PC-3 (cell line): ENCODE measurements at regions not wholly inside any gene's neighbourhood (a gene's known extent, or its start where the extent isn't known, plus 50 kb on each side); places are given as distances from the start of the nearest gene placed in this dataset.

Experiments
- ATAC-seq: fragments of 200-7000 bp; cut with Tn5 transposase; 2 replicates; pipeline ENCODE4 v1.9.1; 2020; ENCODE audit warnings: mild to moderate bottlenecking, moderate library complexity
- BruUV-seq: library from RNA; stranded (reverse); fragments of 400-500 nt; replicated peaks from 2 replicates; lab custom pipeline; 2021; lab: Mats Ljungman, UMichigan
- CTCF ChIA-PET: fragments of 300-600 bp; sonication (Branson Sonifier 250); formaldehyde crosslinking; loops from one replicate; lab custom pipeline; 2022; ENCODE audit warnings: antibody characterized with exemption; lab: Charles Lee
- POLR2A ChIA-PET: fragments of 300-600 bp; sonication (Branson Sonifier 250); formaldehyde crosslinking; loops from one replicate; lab custom pipeline; 2022; ENCODE audit warnings: antibody characterized with exemption; ENCODE audit not compliant: unreplicated experiment; lab: Charles Lee
- DNase-seq: peaks from one replicate; pipeline ENCODE4 v3.0.0-alpha.2; 2015
- H2AFZ ChIP-seq: fragments of 300-600 bp; sonication (generic); 2 replicates; pipeline ENCODE4 v1.6.0; 2016; ENCODE audit warnings: antibody characterized with exemption, low read length
- H3F3A ChIP-seq: fragments of 300-600 bp; sonication (generic); one replicate; pipeline ENCODE4 v1.6.0; 2017; ENCODE audit warnings: antibody characterized with exemption, low read length, control low read depth, mild to moderate bottlenecking; ENCODE audit not compliant: unreplicated experiment
- H3K27ac ChIP-seq: fragments of 300-600 bp; sonication (generic); 2 replicates; pipeline ENCODE4 v1.5.1; 2016; ENCODE audit warnings: mild to moderate bottlenecking, low read length
- H3K27me3 ChIP-seq: fragments of 300-600 bp; sonication (generic); 2 replicates; pipeline ENCODE4 v1.6.1; 2016; ENCODE audit warnings: low read length, mixed read lengths
- H3K36me3 ChIP-seq: fragments of 300-600 bp; sonication (generic); 2 replicates; pipeline ENCODE4 v1.6.1; 2016; ENCODE audit warnings: low read depth, mixed run types, low read length, mixed read lengths
- H3K4me1 ChIP-seq: fragments of 300-600 bp; sonication (generic); 2 replicates; pipeline ENCODE4 v1.5.1; 2016; ENCODE audit warnings: low read length; ENCODE audit not compliant: insufficient read depth
- H3K4me2 ChIP-seq: fragments of 300-600 bp; sonication (generic); 2 replicates; pipeline ENCODE4 v1.6.0; 2016; ENCODE audit warnings: low read length
- H3K4me3 ChIP-seq: fragments of 300-600 bp; sonication (generic); 2 replicates; pipeline ENCODE4 v1.5.1; 2016; ENCODE audit warnings: mild to moderate bottlenecking, low read length, mixed read lengths
- H3K79me2 ChIP-seq: fragments of 300-600 bp; sonication (generic); 2 replicates; pipeline ENCODE4 v1.6.1; 2017; ENCODE audit warnings: low read length, mixed read lengths
- H3K9ac ChIP-seq: fragments of 300-600 bp; sonication (generic); 2 replicates; pipeline ENCODE4 v1.6.0; 2016; ENCODE audit warnings: mild to moderate bottlenecking, low read length
- H3K9me2 ChIP-seq: fragments of 300-600 bp; sonication (generic); replicated peaks from 2 replicates; pipeline ENCODE4 v1.6.1; 2016; ENCODE audit warnings: mixed run types, low read length, mixed read lengths
- H3K9me3 ChIP-seq: fragments of 300-600 bp; sonication (generic); 2 replicates; pipeline ENCODE4 v1.6.1; 2016; ENCODE audit warnings: low read length, mixed read lengths
- H4K20me1 ChIP-seq: fragments of 300-600 bp; sonication (generic); 2 replicates; pipeline ENCODE4 v1.6.1; 2016; ENCODE audit warnings: low read length, mixed read lengths
- CTCF ChIP-seq: fragments of 300-600 bp; sonication (generic); conservative IDR thresholded peaks from 2 replicates; pipeline ENCODE4 v1.5.1; 2017; ENCODE audit warnings: antibody characterized with exemption, low read depth, mild to moderate bottlenecking, low read length
- EZH2 ChIP-seq: fragments of 300-600 bp; sonication (generic); IDR thresholded peaks from one replicate; pipeline ENCODE4 v1.6.1; 2017; ENCODE audit warnings: antibody characterized with exemption, mild to moderate bottlenecking, low read length; ENCODE audit not compliant: unreplicated experiment
- EZH2phosphoT487 ChIP-seq: fragments of 300-600 bp; sonication (generic); IDR thresholded peaks from 2 replicates; pipeline ENCODE4 v1.6.1; 2018; ENCODE audit warnings: mild to moderate bottlenecking, antibody characterized with exemption, low read length, borderline replicate concordance
- intact Hi-C: fragments of 100-400 bp; cut with micrococcal nuclease; formaldehyde crosslinking; loops from 2 replicates; pipeline ENCODE4 v1.9.0; 2023

- H4K20me1 ChIP-seq = no peaks in the 10 kb centered on the region
- H3K4me2 ChIP-seq = no peak overlapping the region
- intact Hi-C loops = no loop called here
- peaks cover 14% of the 10 kb centered on the region for H3K4me1 ChIP-seq
- no peaks in the 10 kb centered on the region for H3K9me2 ChIP-seq
- H3K27me3 ChIP-seq = no peaks in the 10 kb centered on the region
- no peaks in the 10 kb centered on the region for H3K9me3 ChIP-seq
- no TSS peak for BruUV-seq
- POLR2A ChIA-PET = no interaction called here
- no peak overlapping the region for H3K27ac ChIP-seq
- H3K9ac ChIP-seq = no peak overlapping the region
- no peaks in the 10 kb centered on the region for H3K36me3 ChIP-seq
- no peaks in the 10 kb centered on the region for H3K79me2 ChIP-seq
- CTCF ChIA-PET = no interaction called here
- no peaks in the 10 kb centered on the region for H3F3A ChIP-seq
- TF ChIP-seq EZH2 = no peak
- TF ChIP-seq CTCF = no peak
- no peak for TF ChIP-seq EZH2phosphoT487
- H3K4me3 ChIP-seq = no peak overlapping the region
- no peak for DNase-seq
- no peak for ATAC-seq
- H2AFZ ChIP-seq = no peak overlapping the region
Measured at GRCh38 chr9:104980039-104980654, 52.2 kb upstream of the ABCA1 start.

GRCh38 chr9:104981543-104982129, 53.7 kb upstream of the ABCA1 start:
- Histone ChIP-seq H3K27ac (no peak overlapping the region), H3K9ac (no peak overlapping the region), H3K9me3 (no peaks in the 10 kb centered on the region), H3F3A (no peaks in the 10 kb centered on the region), H3K4me2 (no peak overlapping the region), H3K4me3 (no peak overlapping the region), H3K4me1 (peaks cover 14% of the 10 kb centered on the region), H4K20me1 (no peaks in the 10 kb centered on the region), H2AFZ (no peak overlapping the region), H3K79me2 (no peaks in the 10 kb centered on the region), H3K27me3 (no peaks in the 10 kb centered on the region), H3K9me2 (no peaks in the 10 kb centered on the region), H3K36me3 (no peaks in the 10 kb centered on the region)
- TF ChIP-seq EZH2phosphoT487 = no peak
- no peak for TF ChIP-seq EZH2
- TF ChIP-seq CTCF = no peak
- no peak for ATAC-seq
- BruUV-seq = no TSS peak
- DNase-seq = no peak
- intact Hi-C loops = no loop called here
- CTCF ChIA-PET = no interaction called here
- POLR2A ChIA-PET = interaction anchor here (0.7 kb wide), 1 partner anchor 10 kb away, joined by 5 read pairs; no protein-coding TSS in a partner anchor

- Histone ChIP-seq H3K79me2 (no peaks in the 10 kb centered on the region), H3K9ac (no peak overlapping the region), H3K4me2 (no peak overlapping the region), H3K4me3 (no peak overlapping the region), H3K27ac (no peak overlapping the region), H3K9me3 (no peaks in the 10 kb centered on the region), H4K20me1 (no peaks in the 10 kb centered on the region), H3K36me3 (no peaks in the 10 kb centered on the region), H3K27me3 (no peaks in the 10 kb centered on the region), H3K9me2 (no peaks in the 10 kb centered on the region), H2AFZ (no peak overlapping the region), H3F3A (no peaks in the 10 kb centered on the region), H3K4me1 (peaks cover 7% of the 10 kb centered on the region)
- ATAC-seq = no peak
- no TSS peak for BruUV-seq
- TF ChIP-seq EZH2 = no peak
- TF ChIP-seq CTCF = no peak
- TF ChIP-seq EZH2phosphoT487 = no peak
- ChIA-PET POLR2A (no interaction called here), CTCF (no interaction called here)
- intact Hi-C loops = no loop called here
- no peak for DNase-seq
Measured at GRCh38 chr9:104982543-104982942, 54.6 kb upstream of the ABCA1 start.
